Vagina (tissue), 2 donors: ENCODE measurements at regions not wholly inside any gene's neighbourhood (a gene's known extent, or its start where the extent isn't known, plus 50 kb on each side); places are given as distances from the start of the nearest gene placed in this dataset.

Experiments used
- DNase-seq, 2 donors: peaks; one replicate each; pipeline ENCODE4 v3.0.0-alpha.2; 2017; ENCODE audit errors: extremely low spot score in 2 of 2
- H3K27ac ChIP-seq: fragments of 200-600 bp; sonication (generic); one replicate; pipeline ENCODE4 v1.5.1; 2019
- H3K27me3 ChIP-seq: fragments of 200-600 bp; sonication (generic); one replicate; pipeline ENCODE4 v1.5.1; 2019
- H3K36me3 ChIP-seq, 2 donors: fragments of 200-600 bp; sonication (generic); one replicate each; pipeline ENCODE4 v1.5.1; 2017 to 2019
- H3K4me1 ChIP-seq: fragments of 200-600 bp; sonication (generic); one replicate; pipeline ENCODE4 v1.5.1; 2019
- H3K4me3 ChIP-seq, 2 donors: fragments of 200-600 bp; sonication (generic); 1 replicate in 1 of 2; 2 replicates in 1 of 2; pipeline ENCODE4 v1.5.1; 2016 to 2019
- H3K9me3 ChIP-seq: fragments of 200-600 bp; sonication (generic); one replicate; pipeline ENCODE4 v1.5.1; 2019
- POLR2A ChIP-seq, 2 donors: fragments of 450-650 bp; IDR thresholded peaks; one replicate each; pipeline ENCODE4 v1.6.1; 2017; ENCODE audit warnings: antibody characterized with exemption in 2 of 2, mild to moderate bottlenecking in 2 of 2, moderate library complexity in 2 of 2
- POLR2AphosphoS5 ChIP-seq, 2 donors: sonication (generic); formaldehyde crosslinking; IDR thresholded peaks; one replicate each; pipeline ENCODE4 v1.9.0; 2017; ENCODE audit warnings: antibody characterized with exemption in 2 of 2, mild to moderate bottlenecking in 2 of 2, low read depth in 1 of 2; ENCODE audit not compliant: insufficient read depth in 1 of 2
- intact Hi-C: fragments of 100-400 bp; cut with DNase I; formaldehyde crosslinking; loops from one replicate; pipeline ENCODE4 v1.15.1; 2023
- TF ChIP-seq, protein P1 (sequence below), 3 experiments: fragments of 450-650 bp in 2 of 3; fragments of 200-600 bp in 1 of 3; sonication (generic) in 1 of 3; IDR thresholded peaks; one replicate each; pipeline ENCODE4 v1.5.1; 2017 to 2019; ENCODE audit warnings: antibody characterized with exemption in 3 of 3, mild to moderate bottlenecking in 2 of 3, moderate library complexity in 2 of 3

DNA sequence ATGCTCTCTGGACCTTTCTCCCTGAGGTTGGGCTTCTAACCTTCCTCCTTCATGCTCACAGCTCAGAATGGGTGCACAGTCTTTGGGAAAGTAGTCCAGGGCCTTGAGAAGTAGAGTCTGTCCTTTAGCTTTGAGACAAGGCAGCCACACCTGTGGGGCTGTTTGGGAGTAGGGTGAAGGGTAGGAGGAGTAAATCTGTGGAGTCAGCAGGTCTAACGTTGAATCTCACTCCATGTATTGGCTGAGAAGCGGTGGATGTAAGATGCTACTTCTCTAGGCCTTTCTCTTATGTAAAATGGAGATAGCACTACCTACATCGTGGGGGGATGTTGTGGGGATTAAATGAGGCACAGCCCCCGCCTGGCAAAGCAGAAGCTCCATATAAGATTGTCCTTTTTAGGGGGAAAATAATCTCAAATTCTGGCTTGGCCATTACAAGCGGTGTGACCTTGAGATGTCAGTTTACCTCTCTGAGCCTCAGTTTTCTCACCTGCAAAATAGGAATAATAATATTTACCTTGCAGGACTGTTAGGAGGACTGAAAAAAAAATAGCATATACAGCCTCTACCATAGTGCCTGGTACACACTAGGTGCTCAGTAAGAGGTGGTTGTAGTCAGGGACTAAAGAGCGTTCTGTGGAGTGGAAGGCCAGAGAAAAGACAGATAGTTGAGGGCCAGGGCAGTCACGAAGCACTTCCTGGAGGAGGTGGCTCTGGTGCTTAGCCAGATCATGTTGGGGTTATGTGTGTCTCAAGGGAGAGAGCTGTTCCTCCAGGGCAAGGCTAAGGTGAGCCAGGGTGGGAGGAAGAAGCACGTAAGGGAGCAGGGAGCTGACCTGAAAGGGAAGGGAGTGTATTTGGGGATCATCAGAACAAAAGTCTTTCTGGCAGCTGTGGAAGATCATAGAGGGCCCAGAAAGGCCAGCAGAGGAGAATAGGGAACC lies 82.8 kb upstream of the MRPS22 start:
- Histone ChIP-seq H3K4me3 (no peak overlapping the region), H3K27ac (no peak overlapping the region), H3K4me1 (no peaks in the 10 kb centered on the region), H3K9me3 (no peaks in the 10 kb centered on the region), H3K27me3 (no peaks in the 10 kb centered on the region), H3K36me3 (no peaks in the 10 kb centered on the region)
- intact Hi-C loops, result no loop called here
- TF ChIP-seq POLR2AphosphoS5 (IDR thresholded peaks at IDR 0.05; ENCODE audit: insufficient read depth in 1 of 2, low read depth in 1 of 2) (no peak), POLR2A (IDR thresholded peaks at IDR 0.05) (no peak)
- TF ChIP-seq, protein P1, sequence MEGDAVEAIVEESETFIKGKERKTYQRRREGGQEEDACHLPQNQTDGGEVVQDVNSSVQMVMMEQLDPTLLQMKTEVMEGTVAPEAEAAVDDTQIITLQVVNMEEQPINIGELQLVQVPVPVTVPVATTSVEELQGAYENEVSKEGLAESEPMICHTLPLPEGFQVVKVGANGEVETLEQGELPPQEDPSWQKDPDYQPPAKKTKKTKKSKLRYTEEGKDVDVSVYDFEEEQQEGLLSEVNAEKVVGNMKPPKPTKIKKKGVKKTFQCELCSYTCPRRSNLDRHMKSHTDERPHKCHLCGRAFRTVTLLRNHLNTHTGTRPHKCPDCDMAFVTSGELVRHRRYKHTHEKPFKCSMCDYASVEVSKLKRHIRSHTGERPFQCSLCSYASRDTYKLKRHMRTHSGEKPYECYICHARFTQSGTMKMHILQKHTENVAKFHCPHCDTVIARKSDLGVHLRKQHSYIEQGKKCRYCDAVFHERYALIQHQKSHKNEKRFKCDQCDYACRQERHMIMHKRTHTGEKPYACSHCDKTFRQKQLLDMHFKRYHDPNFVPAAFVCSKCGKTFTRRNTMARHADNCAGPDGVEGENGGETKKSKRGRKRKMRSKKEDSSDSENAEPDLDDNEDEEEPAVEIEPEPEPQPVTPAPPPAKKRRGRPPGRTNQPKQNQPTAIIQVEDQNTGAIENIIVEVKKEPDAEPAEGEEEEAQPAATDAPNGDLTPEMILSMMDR (IDR thresholded peaks at IDR 0.05), result no peak
- peak; percentile 46 to 58 for DNase-seq

DNA sequence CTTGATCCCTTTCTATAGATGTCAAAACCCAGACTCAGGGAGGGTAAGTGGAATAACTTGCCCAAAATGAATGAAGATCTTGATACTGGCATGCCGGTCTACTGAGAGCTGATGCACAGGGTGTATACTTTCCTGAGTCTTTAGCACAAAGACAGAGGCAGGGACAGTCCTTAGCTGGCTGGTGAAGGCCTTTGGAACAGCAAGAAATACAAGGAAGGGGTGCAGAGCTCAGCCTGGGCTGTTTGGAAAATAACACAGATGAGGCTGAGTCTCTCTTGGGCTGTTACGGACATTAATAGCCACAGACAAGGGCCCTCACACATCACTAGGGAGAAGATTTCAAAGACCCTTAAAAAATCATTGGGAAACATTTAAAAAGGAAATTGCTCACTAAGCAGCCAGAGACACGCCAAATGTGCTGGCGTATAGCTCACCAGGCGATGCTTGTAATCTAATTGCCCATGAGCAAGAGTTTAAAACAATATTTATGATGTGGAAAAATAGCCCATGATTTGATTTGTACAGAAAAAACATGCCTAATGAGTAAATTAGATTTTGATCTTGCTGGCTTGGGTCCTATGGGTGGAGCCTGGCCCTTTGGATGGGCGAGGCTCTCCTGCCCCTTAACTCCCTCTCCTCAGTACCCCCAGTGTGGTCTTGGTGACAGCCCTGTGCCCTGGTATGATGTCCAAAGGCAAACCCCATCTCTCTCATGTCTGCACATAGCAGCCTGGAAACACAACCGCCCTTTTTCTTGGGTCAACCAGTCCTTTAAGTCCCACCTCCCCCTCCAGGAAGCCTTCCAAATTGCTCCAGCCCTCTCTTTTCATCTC lies 81.8 kb upstream of the MRPS22 start:
- Histone ChIP-seq H3K36me3 (no peaks in the 10 kb centered on the region), H3K4me3 (no peak overlapping the region), H3K4me1 (no peaks in the 10 kb centered on the region), H3K27me3 (no peaks in the 10 kb centered on the region), H3K9me3 (no peaks in the 10 kb centered on the region), H3K27ac (no peak overlapping the region)
- no peak for TF ChIP-seq POLR2A (IDR thresholded peaks at IDR 0.05)
- TF ChIP-seq POLR2AphosphoS5 (IDR thresholded peaks at IDR 0.05; ENCODE audit: insufficient read depth in 1 of 2, low read depth in 1 of 2), result no peak
- TF ChIP-seq, protein P1 (IDR thresholded peaks at IDR 0.05), result no peak
- intact Hi-C loops, result no loop called here
- DNase-seq, result peak; percentile 77 to 79

DNA sequence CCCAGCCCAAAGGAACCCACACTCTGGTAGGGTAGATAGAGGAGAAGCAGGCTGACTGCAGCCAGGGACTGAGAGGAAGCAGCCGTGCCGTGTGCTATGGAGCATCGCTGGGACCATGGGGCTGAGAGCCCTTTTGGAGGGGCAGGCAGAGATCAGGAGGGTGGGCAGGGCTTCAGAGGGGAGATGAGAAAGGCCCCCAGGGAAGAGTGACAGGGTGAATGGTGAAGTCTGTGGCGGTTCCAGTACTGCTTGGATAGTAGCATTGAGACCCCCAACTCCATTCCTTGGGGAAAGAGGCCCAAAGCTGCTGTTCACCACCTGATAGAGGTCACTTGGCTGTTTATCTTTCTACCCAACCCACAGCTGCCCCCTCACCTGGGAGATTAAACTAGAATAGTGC lies 80.0 kb upstream of the MRPS22 start:
- Histone ChIP-seq H3K27ac (no peak overlapping the region), H3K4me1 (no peaks in the 10 kb centered on the region), H3K9me3 (no peaks in the 10 kb centered on the region), H3K27me3 (no peaks in the 10 kb centered on the region), H3K4me3 (no peak overlapping the region), H3K36me3 (no peaks in the 10 kb centered on the region)
- intact Hi-C loops, result no loop called here
- TF ChIP-seq, protein P1 (IDR thresholded peaks at IDR 0.05), result no peak
- no peak for TF ChIP-seq POLR2A (IDR thresholded peaks at IDR 0.05)
- TF ChIP-seq POLR2AphosphoS5 (IDR thresholded peaks at IDR 0.05; ENCODE audit: insufficient read depth in 1 of 2, low read depth in 1 of 2), result no peak
- peak in 1 of 2 donors; percentile 22 for DNase-seq

DNA sequence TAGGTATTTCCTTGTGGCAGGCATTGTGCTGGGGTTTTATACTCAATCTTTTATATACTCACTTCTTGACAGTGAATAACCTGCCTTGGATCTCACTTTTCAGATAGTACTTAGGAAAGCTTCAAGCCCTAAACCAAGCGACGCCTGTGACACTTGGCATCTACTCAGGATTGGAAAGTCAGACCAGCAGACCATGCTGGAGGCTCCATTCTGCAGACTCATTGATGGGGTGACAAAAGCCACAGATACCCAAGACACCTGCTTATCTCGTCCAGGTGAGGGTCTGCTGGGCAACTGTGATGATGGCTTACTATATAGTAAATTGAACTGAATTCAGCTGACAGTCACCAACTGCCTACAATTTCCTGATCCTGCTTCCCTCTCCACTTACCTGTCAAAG lies 79.4 kb upstream of the MRPS22 start:
- H3K36me3 ChIP-seq, result no peaks in the 10 kb centered on the region
- H3K27me3 ChIP-seq, result no peaks in the 10 kb centered on the region
- TF ChIP-seq POLR2AphosphoS5 (IDR thresholded peaks at IDR 0.05; ENCODE audit: insufficient read depth in 1 of 2, low read depth in 1 of 2), result no peak
- TF ChIP-seq POLR2A (IDR thresholded peaks at IDR 0.05), result no peak
- TF ChIP-seq, protein P1 (IDR thresholded peaks at IDR 0.05), result no peak
- no peaks in the 10 kb centered on the region for H3K9me3 ChIP-seq
- no peak overlapping the region for H3K27ac ChIP-seq
- peak; percentile 54 to 64 for DNase-seq
- no peaks in the 10 kb centered on the region for H3K4me1 ChIP-seq
- H3K4me3 ChIP-seq, result no peak overlapping the region
- intact Hi-C loops, result no loop called here
